Fibroblast of lung (primary cell): ENCODE measurements at regions not wholly inside any gene's neighbourhood (a gene's known extent, or its start where the extent isn't known, plus 50 kb on each side); places are given as distances from the start of the nearest gene placed in this dataset.

Source experiments
- DNase-seq, 2 donors: peaks; one replicate each; pipeline versions ENCODE4 v3.0.0 to v3.0.0-alpha.2; 2010; ENCODE audit warnings: low read depth in 2 of 2
- H2AFZ ChIP-seq: 2 replicates; pipeline ENCODE4 v1.5.1; 2012; ENCODE audit warnings: low read length, control low read depth, inconsistent platforms
- H3K27ac ChIP-seq: 2 replicates; pipeline ENCODE4 v1.5.1; 2011; ENCODE audit warnings: low read length, control low read depth; ENCODE audit not compliant: insufficient read depth
- H3K27me3 ChIP-seq: 2 replicates; pipeline ENCODE4 v1.5.1; 2011; ENCODE audit warnings: mild to moderate bottlenecking, low read length; ENCODE audit not compliant: control insufficient read depth, insufficient read depth
- H3K36me3 ChIP-seq: 2 replicates; pipeline ENCODE4 v1.5.1; 2011; ENCODE audit warnings: low read length; ENCODE audit not compliant: control insufficient read depth, insufficient read depth
- H3K4me1 ChIP-seq: 2 replicates; pipeline ENCODE4 v1.5.1; 2011; ENCODE audit warnings: low read length; ENCODE audit not compliant: control insufficient read depth, insufficient read depth; ENCODE audit errors: extremely low read depth
- H3K4me2 ChIP-seq: 2 replicates; pipeline ENCODE4 v1.5.1; 2011; ENCODE audit warnings: low read length, control low read depth; ENCODE audit not compliant: insufficient read depth; ENCODE audit errors: extremely low read depth
- H3K4me3 ChIP-seq, 4 experiments: fragments of 200-600 bp in 1 of 4; sonication (generic) in 1 of 4; replicated peaks in 1 of 4; 2 replicates each; pipeline ENCODE4 v1.5.1; 2011 to 2016; ENCODE audit warnings: low read length in 4 of 4, low read depth in 3 of 4, mild to moderate bottlenecking in 3 of 4, control low read depth in 2 of 4, inconsistent platforms in 1 of 4, mixed read lengths in 1 of 4; ENCODE audit not compliant: insufficient read depth in 1 of 4; ENCODE audit errors: control extremely low read depth in 1 of 4
- H3K79me2 ChIP-seq: 2 replicates; pipeline ENCODE4 v1.5.1; 2012; ENCODE audit warnings: mild to moderate bottlenecking, low read length, inconsistent platforms; ENCODE audit not compliant: control insufficient read depth, insufficient read depth
- H3K9ac ChIP-seq: 2 replicates; pipeline ENCODE4 v1.5.1; 2011; ENCODE audit warnings: mild to moderate bottlenecking, low read length, control low read depth; ENCODE audit not compliant: insufficient read depth
- H3K9me3 ChIP-seq: 2 replicates; pipeline ENCODE4 v1.5.1; 2012; ENCODE audit warnings: low read depth, low read length; ENCODE audit not compliant: control insufficient read depth, insufficient read depth
- H4K20me1 ChIP-seq: 2 replicates; pipeline ENCODE4 v1.5.1; 2011; ENCODE audit warnings: low read length; ENCODE audit not compliant: control insufficient read depth, insufficient read depth; ENCODE audit errors: extremely low read depth
- EZH2 ChIP-seq: IDR thresholded peaks from 2 replicates; pipeline ENCODE4 v1.5.1; 2012; ENCODE audit warnings: low read length, control low read depth, mild to moderate bottlenecking; ENCODE audit errors: missing control alignments
- TF ChIP-seq, protein P1 (sequence below), 2 donors: IDR thresholded peaks in 1 of 2; conservative IDR thresholded peaks in 1 of 2; 1 replicate in 1 of 2; 2 replicates in 1 of 2; pipeline ENCODE4 v1.5.1; 2011 to 2012; ENCODE audit warnings: low read length in 2 of 2, control low read depth in 1 of 2, inconsistent platforms in 1 of 2, low read depth in 1 of 2, mild to moderate bottlenecking in 1 of 2

- Histone ChIP-seq H3K27me3 (no peaks in the 10 kb centered on the region), H3K79me2 (no peaks in the 10 kb centered on the region), H2AFZ (no peak overlapping the region), H4K20me1 (no peaks in the 10 kb centered on the region), H3K27ac (no peak overlapping the region), H3K9ac (no peak overlapping the region), H3K4me2 (no peak overlapping the region), H3K9me3 (no peaks in the 10 kb centered on the region), H3K4me3 (no peak overlapping the region), H3K4me1 (no peaks in the 10 kb centered on the region), H3K36me3 (no peaks in the 10 kb centered on the region)
- no peak for DNase-seq
- no peak for TF ChIP-seq EZH2
- TF ChIP-seq, protein P1, sequence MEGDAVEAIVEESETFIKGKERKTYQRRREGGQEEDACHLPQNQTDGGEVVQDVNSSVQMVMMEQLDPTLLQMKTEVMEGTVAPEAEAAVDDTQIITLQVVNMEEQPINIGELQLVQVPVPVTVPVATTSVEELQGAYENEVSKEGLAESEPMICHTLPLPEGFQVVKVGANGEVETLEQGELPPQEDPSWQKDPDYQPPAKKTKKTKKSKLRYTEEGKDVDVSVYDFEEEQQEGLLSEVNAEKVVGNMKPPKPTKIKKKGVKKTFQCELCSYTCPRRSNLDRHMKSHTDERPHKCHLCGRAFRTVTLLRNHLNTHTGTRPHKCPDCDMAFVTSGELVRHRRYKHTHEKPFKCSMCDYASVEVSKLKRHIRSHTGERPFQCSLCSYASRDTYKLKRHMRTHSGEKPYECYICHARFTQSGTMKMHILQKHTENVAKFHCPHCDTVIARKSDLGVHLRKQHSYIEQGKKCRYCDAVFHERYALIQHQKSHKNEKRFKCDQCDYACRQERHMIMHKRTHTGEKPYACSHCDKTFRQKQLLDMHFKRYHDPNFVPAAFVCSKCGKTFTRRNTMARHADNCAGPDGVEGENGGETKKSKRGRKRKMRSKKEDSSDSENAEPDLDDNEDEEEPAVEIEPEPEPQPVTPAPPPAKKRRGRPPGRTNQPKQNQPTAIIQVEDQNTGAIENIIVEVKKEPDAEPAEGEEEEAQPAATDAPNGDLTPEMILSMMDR (conservative IDR thresholded peaks at IDR 0.05 in 1 of 2, IDR thresholded peaks at IDR 0.05 in 1 of 2; ENCODE audit: low read depth in 1 of 2, low read length in 2 of 2) = no peak
Measured at GRCh38 chr20:39676241-39676640, 714.1 kb downstream of the DHX35 start.

GRCh38 chr20:39674842-39675241 is 712.7 kb downstream of the DHX35 start:
- Histone ChIP-seq H3K4me2 (no peak overlapping the region), H4K20me1 (no peaks in the 10 kb centered on the region), H3K9me3 (no peaks in the 10 kb centered on the region), H2AFZ (no peak overlapping the region), H3K9ac (no peak overlapping the region), H3K79me2 (no peaks in the 10 kb centered on the region), H3K36me3 (no peaks in the 10 kb centered on the region), H3K27me3 (no peaks in the 10 kb centered on the region), H3K4me3 (no peak overlapping the region), H3K27ac (no peak overlapping the region), H3K4me1 (no peaks in the 10 kb centered on the region)
- no peak for TF ChIP-seq EZH2
- TF ChIP-seq, protein P1 (conservative IDR thresholded peaks at IDR 0.05 in 1 of 2, IDR thresholded peaks at IDR 0.05 in 1 of 2; ENCODE audit: low read depth in 1 of 2, low read length in 2 of 2) = no peak
- DNase-seq = no peak

DNA sequence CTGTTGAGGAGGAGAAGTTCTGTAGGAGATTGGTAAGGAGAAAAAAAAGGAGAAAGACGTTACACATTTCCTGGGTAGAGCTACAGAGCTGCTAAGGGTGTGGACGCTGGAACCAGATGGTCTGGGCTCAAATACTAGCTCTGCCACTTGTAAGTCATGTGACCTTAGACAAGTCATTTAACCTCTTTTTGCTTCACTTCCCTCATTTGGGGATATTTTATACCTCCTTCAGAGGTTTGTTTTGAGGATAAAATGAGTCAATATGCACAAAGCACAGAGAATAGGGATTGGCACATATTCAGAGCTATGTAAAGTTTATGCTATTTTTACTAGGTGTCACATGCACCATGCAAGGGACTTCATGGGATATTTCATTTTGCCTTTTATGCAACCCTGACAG is 708.8 kb downstream of the DHX35 start:
- no peak overlapping the region for H3K27ac ChIP-seq
- H3K4me1 ChIP-seq = no peaks in the 10 kb centered on the region
- no peak overlapping the region for H3K4me3 ChIP-seq
- no peaks in the 10 kb centered on the region for H3K27me3 ChIP-seq
- no peak for DNase-seq
- H3K9me3 ChIP-seq = no peaks in the 10 kb centered on the region
- H3K9ac ChIP-seq = no peak overlapping the region
- no peak overlapping the region for H3K4me2 ChIP-seq
- TF ChIP-seq EZH2 = no peak
- TF ChIP-seq, protein P1 (conservative IDR thresholded peaks at IDR 0.05 in 1 of 2, IDR thresholded peaks at IDR 0.05 in 1 of 2; ENCODE audit: low read depth in 1 of 2, low read length in 2 of 2) = no peak
- no peak overlapping the region for H2AFZ ChIP-seq
- H4K20me1 ChIP-seq = no peaks in the 10 kb centered on the region
- no peaks in the 10 kb centered on the region for H3K36me3 ChIP-seq
- H3K79me2 ChIP-seq = no peaks in the 10 kb centered on the region
